ENCODE measurements at regions not wholly inside any gene's neighbourhood (a gene's known extent, or its start where the extent isn't known, plus 50 kb on each side); places are given as distances from the start of the nearest gene placed in this dataset.

DNA sequence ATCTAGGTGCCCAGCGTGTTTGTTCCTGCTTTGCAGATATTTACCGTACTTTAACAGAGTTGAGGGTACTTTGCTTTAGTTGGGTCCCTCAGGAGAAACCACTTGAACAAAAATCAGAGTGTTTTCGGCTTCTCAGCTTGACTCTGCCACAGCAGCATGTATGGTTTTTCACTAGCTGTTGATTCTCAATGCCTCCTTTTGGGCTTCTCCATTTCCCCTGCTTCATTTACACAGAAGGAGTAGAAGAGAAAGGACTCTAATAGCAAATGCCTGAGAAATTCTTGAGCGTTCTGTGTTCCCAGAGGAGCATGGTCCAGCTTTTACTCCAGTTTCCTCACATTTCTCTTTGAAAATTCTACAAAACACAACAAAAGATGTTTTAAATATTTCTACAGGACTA is 252.1 kb upstream of the CCDC179 start:
- TF ChIP-seq, protein P1, sequence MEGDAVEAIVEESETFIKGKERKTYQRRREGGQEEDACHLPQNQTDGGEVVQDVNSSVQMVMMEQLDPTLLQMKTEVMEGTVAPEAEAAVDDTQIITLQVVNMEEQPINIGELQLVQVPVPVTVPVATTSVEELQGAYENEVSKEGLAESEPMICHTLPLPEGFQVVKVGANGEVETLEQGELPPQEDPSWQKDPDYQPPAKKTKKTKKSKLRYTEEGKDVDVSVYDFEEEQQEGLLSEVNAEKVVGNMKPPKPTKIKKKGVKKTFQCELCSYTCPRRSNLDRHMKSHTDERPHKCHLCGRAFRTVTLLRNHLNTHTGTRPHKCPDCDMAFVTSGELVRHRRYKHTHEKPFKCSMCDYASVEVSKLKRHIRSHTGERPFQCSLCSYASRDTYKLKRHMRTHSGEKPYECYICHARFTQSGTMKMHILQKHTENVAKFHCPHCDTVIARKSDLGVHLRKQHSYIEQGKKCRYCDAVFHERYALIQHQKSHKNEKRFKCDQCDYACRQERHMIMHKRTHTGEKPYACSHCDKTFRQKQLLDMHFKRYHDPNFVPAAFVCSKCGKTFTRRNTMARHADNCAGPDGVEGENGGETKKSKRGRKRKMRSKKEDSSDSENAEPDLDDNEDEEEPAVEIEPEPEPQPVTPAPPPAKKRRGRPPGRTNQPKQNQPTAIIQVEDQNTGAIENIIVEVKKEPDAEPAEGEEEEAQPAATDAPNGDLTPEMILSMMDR (IDR thresholded peaks at IDR 0.05), result no peak
- TF ChIP-seq POLR2AphosphoS5 (IDR thresholded peaks at IDR 0.05; ENCODE audit: insufficient read depth in 1 of 2, low read depth in 1 of 2), result no peak
- no peak for TF ChIP-seq POLR2A (IDR thresholded peaks at IDR 0.05)
